HL-60 (cell line): ENCODE measurements at regions not wholly inside any gene's neighbourhood (a gene's known extent, or its start where the extent isn't known, plus 50 kb on each side); places are given as distances from the start of the nearest gene placed in this dataset.
"Not testable (repeated sequence)": the region's sequence is repeated elsewhere in the genome, so short reads cannot be mapped to it uniquely, and the experiment has no call there.

ENCODE experiments used
- DNase-seq, 2 experiments: peaks; one replicate each; pipeline ENCODE4 v3.0.0-alpha.2; 2010 to 2020; ENCODE audit warnings: low read depth in 1 of 2, low spot score in 1 of 2
- H3K27ac ChIP-seq: fragments of 250-450 bp; sonication (Bioruptor Pico); replicated peaks from 2 replicates; pipeline ENCODE4 v1.5.1; 2020; ENCODE audit warnings: mild to moderate bottlenecking, moderate library complexity
- H3K27me3 ChIP-seq: fragments of 250-450 bp; sonication (Bioruptor Pico); 2 replicates; pipeline ENCODE4 v1.5.1; 2021; ENCODE audit warnings: mild to moderate bottlenecking, moderate library complexity; ENCODE audit not compliant: insufficient read depth, poor library complexity, severe bottlenecking
- H3K4me3 ChIP-seq: replicated peaks from 2 replicates; pipeline ENCODE4 v1.5.1; 2011; ENCODE audit warnings: mild to moderate bottlenecking, control low read depth, low read length; ENCODE audit not compliant: insufficient read depth
- GABPA ChIP-seq: IDR thresholded peaks from 2 replicates; pipeline ENCODE4 v1.6.1; 2012; ENCODE audit warnings: low read depth
- POLR2AphosphoS5 ChIP-seq: IDR thresholded peaks from 2 replicates; pipeline ENCODE4 v1.6.1; 2012; ENCODE audit warnings: low read depth
- SPI1 ChIP-seq: IDR thresholded peaks from 2 replicates; pipeline ENCODE4 v1.6.1; 2012; ENCODE audit warnings: low read depth, mild to moderate bottlenecking, borderline replicate concordance
- TF ChIP-seq, protein P1 (sequence below): IDR thresholded peaks from 2 replicates; pipeline ENCODE4 v1.6.1; 2012; ENCODE audit warnings: low read depth; ENCODE audit not compliant: insufficient replicate concordance
- TF ChIP-seq, protein P2 (sequence below): IDR thresholded peaks from one replicate; pipeline ENCODE4 v1.5.1; 2011; ENCODE audit warnings: low read length, control low read depth, inconsistent platforms; ENCODE audit not compliant: insufficient read depth

DNA sequence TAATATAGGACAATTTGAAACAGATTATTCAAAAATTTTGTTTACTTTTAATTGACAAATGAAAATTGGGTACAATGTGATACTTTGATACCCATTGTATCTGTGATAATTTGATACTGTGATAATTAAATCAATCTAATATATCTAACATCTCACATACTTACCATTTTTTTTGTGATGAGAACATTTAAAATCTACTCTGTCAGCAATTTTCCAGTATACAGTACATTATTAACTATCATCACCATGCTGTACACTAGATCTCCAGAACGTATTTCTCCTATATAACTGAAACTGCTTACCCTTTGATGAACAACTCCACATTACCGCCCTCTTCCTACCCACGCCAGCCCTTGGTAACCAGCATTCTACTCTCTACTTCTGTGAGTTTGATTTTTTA is 139.7 kb upstream of the TFPI start:
- no peaks in the 10 kb centered on the region for H3K27me3 ChIP-seq
- no peak overlapping the region for H3K4me3 ChIP-seq
- no peak overlapping the region for H3K27ac ChIP-seq
- TF ChIP-seq, protein P1, sequence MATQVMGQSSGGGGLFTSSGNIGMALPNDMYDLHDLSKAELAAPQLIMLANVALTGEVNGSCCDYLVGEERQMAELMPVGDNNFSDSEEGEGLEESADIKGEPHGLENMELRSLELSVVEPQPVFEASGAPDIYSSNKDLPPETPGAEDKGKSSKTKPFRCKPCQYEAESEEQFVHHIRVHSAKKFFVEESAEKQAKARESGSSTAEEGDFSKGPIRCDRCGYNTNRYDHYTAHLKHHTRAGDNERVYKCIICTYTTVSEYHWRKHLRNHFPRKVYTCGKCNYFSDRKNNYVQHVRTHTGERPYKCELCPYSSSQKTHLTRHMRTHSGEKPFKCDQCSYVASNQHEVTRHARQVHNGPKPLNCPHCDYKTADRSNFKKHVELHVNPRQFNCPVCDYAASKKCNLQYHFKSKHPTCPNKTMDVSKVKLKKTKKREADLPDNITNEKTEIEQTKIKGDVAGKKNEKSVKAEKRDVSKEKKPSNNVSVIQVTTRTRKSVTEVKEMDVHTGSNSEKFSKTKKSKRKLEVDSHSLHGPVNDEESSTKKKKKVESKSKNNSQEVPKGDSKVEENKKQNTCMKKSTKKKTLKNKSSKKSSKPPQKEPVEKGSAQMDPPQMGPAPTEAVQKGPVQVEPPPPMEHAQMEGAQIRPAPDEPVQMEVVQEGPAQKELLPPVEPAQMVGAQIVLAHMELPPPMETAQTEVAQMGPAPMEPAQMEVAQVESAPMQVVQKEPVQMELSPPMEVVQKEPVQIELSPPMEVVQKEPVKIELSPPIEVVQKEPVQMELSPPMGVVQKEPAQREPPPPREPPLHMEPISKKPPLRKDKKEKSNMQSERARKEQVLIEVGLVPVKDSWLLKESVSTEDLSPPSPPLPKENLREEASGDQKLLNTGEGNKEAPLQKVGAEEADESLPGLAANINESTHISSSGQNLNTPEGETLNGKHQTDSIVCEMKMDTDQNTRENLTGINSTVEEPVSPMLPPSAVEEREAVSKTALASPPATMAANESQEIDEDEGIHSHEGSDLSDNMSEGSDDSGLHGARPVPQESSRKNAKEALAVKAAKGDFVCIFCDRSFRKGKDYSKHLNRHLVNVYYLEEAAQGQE, result no peak
- TF ChIP-seq POLR2AphosphoS5 (no peak), SPI1 (no peak), GABPA (no peak)
- TF ChIP-seq, protein P2, sequence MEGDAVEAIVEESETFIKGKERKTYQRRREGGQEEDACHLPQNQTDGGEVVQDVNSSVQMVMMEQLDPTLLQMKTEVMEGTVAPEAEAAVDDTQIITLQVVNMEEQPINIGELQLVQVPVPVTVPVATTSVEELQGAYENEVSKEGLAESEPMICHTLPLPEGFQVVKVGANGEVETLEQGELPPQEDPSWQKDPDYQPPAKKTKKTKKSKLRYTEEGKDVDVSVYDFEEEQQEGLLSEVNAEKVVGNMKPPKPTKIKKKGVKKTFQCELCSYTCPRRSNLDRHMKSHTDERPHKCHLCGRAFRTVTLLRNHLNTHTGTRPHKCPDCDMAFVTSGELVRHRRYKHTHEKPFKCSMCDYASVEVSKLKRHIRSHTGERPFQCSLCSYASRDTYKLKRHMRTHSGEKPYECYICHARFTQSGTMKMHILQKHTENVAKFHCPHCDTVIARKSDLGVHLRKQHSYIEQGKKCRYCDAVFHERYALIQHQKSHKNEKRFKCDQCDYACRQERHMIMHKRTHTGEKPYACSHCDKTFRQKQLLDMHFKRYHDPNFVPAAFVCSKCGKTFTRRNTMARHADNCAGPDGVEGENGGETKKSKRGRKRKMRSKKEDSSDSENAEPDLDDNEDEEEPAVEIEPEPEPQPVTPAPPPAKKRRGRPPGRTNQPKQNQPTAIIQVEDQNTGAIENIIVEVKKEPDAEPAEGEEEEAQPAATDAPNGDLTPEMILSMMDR, result no peak
- no peak for DNase-seq

DNA sequence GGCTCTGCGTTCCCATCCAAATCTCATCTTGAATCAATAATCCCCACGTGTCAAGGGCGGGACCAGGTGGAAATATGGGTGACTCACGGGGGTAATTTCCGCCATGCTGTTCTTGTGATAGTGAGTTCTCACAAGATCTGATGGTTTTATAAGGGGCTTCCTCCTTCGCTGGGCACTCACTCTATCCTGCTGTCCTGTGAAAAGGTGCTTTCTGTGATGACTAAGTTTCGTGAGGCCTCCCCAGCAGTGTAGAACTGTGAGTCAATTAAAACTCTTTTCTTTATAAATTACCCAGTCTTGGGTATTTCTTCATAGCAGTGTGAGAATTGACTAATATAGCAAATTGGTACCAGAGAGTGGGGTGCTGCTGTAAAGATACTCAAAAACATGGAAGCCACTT is 142.4 kb upstream of the TFPI start:
- DNase-seq, H3K4me3 ChIP-seq, H3K27me3 ChIP-seq, H3K27ac ChIP-seq: not testable (repeated sequence)

DNA sequence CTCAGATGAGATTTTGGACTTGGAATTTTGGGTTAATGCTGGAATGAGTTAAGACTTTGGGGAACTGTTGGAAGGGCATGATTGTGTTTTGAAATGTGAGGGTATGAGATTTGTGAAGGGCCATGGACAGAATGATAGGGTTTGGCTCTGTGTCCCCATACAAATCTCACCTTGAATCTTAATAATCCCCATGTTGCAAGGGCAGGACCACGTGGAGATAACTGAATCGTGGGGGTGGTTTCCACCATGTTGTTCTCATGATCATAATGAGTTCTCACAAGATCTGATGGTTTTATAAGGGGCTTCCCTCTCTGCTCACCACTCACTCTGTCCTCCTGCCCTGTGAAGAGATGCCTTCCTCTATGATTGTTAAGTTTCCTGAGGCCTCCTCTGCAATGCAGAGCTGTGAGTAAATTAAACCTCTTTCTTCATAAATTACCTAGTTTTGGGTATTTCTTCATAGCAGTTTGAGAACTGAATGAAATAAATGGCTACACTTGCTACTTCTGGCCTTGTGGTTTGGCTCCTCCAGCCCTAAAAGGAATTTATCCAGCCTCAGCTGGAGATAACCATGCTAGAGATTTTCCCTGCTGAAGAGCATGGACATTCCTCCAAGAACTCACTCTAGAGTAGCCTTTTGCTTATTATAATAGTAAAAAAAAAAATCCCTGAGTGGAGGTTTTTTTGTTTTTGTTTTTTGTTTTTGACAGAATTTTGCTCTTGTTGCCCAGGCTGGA is 144.3 kb upstream of the TFPI start:
- no peak for DNase-seq
- Histone ChIP-seq H3K27me3 (no peaks in the 10 kb centered on the region), H3K27ac (no peak overlapping the region), H3K4me3 (no peak overlapping the region)
- TF ChIP-seq POLR2AphosphoS5 (no peak), SPI1 (no peak), GABPA (no peak)
- TF ChIP-seq, protein P2, result no peak
- TF ChIP-seq, protein P1, result no peak

DNA sequence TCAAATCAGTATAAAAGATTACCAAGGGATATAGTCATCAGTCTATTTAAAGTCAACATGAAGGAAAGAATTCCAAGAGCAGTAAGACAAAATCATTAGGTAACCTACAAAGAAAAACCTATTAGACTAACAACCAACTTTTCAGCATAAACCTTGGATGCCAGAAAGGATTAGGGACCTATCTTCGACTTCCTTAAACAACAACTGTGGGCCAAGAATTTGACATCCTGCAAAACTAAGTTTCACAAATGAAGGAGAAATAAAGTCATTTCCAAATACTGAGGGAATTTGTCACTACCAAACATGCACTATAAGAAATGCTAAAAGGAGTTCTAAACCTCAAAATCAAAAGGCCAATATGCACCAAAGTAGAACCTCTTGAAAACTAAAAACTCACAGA is 147.9 kb upstream of the TFPI start:
- TF ChIP-seq SPI1, result no peak
- TF ChIP-seq, protein P2, result no peak
- TF ChIP-seq POLR2AphosphoS5, result no peak
- TF ChIP-seq GABPA, result no peak
- TF ChIP-seq, protein P1, result no peak
- H3K27me3 ChIP-seq, result no peaks in the 10 kb centered on the region
- DNase-seq, result no peak
- H3K27ac ChIP-seq, result no peak overlapping the region
- no peak overlapping the region for H3K4me3 ChIP-seq
